ENCODE measurements at regions not wholly inside any gene's neighbourhood (a gene's known extent, or its start where the extent isn't known, plus 50 kb on each side); places are given as distances from the start of the nearest gene placed in this dataset.
"Not testable (repeated sequence)": the region's sequence is repeated elsewhere in the genome, so short reads cannot be mapped to it uniquely, and the experiment has no call there.

DNA sequence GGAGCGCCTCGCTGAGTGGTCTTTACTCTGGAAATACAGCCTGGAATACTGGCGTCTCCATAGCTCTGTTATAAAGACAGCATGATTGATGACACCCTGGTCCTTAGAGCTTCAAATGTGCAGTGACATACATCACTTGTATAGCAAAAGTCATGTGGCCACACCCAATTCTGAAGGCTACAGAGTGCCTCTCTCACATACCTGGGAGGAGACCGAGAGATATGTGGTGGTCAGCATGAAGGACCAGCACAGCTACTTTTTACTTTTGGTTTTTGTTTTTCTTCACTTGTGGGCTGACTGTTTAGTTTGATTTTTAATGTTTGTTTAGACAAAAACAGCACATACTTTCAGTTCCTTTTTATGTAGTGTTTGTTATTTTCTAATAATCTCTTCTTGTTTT is 938.5 kb upstream of the SOX11 start:
- DNase-seq, result no peak

DNA sequence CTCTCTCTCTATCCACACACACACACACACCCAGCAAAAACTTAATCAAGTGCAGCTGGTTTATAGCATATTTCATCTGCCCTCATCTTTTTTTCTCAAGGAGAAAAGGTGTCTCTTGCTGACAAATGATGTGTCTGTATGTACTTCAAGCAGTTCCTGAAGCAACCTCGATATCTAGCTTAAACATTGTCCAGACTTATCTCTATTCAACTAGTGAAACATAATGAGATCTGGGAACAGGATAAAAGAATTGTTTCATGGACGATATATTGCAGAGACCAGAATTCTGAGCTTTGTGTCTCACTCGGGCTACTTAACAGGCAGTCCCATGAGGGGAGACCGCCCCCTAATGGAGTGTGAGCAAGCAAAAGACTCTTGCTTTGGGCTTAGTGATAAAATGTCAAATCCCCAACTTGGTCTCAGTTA is 929.2 kb upstream of the SOX11 start:
- no peak for DNase-seq

DNA sequence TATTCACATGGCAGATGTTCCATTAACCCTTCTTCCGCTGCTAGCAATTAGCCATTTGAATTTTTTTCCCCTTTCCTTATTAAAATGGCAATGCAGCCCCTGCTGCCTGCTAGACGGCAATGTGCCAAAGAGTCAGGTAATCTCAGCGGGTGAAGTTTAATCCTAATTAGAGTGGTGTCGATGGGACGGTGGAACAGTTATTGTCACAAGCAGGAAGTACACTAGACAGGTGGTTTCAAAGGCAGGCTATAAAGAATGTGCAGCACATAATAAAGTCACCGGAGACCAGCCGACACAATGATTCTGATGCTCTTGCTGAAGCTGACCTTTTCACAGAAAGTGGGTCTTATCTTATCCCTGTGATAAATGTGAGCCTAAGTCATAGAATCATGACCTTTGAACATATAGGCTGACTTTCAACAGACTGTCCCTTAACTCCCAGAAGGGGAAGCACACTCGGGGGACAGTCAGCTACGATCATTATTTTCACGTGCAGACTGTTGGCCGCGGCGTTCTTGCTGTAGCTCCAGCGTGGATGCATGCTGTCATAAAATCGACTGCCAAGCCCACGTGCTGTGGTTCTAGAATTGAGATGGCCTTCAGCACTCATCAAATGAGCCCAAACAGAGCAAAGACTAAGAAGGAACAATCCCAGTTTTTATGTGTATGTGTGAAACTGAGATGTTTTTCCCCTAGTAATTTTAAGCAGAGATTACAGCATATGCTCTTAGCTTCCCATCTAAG is 926.2 kb upstream of the SOX11 start:
- DNase-seq, result no peak

DNA sequence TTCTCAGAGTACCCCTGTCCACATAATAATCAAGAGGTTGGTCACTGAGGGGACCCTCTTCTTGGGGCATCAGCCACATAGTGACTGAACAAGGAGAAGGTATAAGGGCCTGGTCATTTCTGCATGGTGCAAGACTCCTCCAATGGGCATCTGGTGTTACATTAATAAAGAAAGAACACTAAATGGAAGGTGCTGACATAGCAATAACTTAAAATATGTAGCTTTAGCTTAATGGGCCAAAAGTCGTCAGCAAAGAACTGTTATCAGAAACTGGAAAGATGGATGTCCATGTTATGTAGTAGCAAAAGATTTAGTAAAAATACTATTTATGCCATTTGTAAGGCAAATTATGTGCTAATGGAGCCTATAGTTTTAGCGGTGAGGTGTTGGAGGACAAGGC is 916.5 kb upstream of the SOX11 start:
- no peak for DNase-seq

DNA sequence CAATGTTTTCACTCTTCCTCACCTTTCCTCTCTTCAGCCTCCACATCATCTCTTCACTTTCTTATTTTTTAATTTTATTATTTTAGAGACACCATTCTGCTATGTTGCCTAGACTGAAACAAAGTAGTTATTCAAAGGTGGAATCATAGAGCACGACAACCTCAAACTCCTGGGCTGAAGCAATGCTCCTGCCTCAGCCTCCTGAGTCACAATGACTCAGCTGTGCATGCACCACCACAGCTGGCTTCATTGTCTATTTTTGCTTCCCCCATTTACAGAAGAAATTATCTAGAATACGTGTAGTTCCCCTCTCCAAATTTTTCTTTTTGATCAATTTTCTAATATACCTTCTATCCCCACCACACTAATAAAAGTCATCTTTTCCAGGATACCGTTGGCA is 911.5 kb upstream of the SOX11 start:
- DNase-seq, result no peak

DNA sequence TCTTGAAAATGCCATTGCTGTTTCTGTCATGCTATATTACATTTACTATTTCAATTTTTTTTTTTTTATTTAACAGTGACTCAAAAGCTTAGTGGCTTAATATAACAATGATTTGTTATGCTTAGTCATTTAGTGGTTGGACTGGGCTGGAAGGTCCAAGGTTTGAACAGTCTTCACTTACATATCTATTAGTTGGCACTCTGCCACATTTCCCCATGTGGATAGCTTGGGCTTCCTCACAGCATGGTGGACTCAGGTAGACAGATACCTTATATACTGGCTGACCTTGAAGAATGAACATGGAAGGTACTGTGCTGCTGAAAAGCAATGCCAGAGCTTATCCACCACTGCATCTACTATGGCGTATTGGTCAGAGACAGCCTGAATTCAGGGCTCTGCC is 909.5 kb upstream of the SOX11 start:
- no peak for DNase-seq

- no peak for DNase-seq
Observed at GRCh38 chr2:4791488-4791887, 900.7 kb upstream of the SOX11 start.

- no peak for DNase-seq
Observed at GRCh38 chr2:4792126-4792525, 900.1 kb upstream of the SOX11 start.

DNA sequence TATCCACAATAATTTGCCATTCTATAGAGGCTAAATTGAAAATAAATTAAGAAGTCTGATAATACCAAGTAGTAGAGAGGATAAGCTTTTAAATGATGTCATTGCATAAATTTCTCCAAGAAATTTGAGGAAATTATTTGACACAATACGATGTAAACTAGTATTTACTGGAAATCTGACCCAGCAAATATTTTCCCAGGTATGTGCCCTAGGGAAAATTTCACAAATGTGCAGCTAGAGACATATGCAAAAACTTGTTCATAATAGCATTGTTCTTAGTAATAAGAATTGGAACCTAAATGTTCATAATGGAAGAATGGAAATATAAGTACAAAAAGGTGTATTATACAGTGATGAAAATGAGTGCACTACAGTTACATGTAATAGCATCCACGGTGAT is 888.8 kb upstream of the SOX11 start:
- no peak for DNase-seq

- not testable (repeated sequence) for DNase-seq
Observed at GRCh38 chr2:4814137-4814536, 878.0 kb upstream of the SOX11 start.

GRCh38 chr2:4827836-4828235 is 864.3 kb upstream of the SOX11 start:
- DNase-seq, result no peak

DNA sequence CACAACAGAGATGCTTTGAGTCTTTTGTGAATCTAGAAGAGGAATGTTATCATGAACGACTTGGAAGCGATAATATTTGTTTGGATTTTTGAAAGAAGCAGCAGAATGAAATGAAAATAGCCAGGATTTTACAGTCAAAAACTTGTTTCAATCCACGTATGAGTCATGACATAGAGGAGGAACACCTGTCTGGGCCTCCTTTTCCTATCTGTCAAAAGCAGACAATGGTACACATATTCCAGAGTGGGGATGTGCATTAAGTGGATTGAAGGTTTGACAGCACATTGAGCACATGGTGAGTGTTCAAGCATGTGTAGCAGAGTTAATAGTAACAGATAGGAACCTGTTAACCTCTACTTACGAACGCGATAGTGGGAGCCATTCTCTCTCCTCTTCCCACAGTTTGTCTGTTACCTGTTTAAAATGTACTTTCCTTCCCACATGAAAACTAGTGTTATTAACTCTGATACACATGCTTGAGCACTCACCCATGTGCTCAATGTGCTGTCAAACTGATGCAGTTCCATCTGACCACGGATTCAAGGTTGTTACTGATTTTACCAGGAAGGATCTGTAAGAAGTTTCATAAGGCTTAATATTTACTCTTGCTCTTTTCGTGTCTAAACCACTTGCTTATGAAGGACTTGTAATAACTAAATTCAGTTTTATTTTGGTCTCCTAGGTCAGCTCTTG is 863.4 kb upstream of the SOX11 start:
- no peak for DNase-seq

GRCh38 chr2:4831751-4832150 is 860.4 kb upstream of the SOX11 start:
- DNase-seq, result no peak

GRCh38 chr2:4832642-4833041 is 859.5 kb upstream of the SOX11 start:
- no peak for DNase-seq

GRCh38 chr2:4838626-4839025 is 853.6 kb upstream of the SOX11 start:
- no peak for DNase-seq

DNA sequence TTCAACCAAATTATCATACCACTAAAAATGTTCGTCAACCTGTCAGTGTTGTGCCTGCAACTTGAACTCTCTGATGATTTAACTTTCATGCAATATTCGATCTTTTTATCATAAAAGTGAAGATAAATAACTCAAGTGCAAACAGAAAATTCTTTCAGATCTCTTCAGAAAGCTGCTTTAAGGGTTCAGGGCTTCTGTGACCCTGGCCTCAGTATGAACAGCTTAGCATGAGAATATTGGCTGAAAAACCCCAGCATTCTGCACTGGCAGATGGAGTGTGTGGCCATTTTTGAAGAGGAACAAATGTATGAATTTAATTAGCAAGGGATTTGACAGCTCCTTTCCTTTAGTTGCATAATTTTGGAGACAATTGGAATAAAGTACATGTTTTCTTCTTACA is 851.4 kb upstream of the SOX11 start:
- DNase-seq, result no peak

DNA sequence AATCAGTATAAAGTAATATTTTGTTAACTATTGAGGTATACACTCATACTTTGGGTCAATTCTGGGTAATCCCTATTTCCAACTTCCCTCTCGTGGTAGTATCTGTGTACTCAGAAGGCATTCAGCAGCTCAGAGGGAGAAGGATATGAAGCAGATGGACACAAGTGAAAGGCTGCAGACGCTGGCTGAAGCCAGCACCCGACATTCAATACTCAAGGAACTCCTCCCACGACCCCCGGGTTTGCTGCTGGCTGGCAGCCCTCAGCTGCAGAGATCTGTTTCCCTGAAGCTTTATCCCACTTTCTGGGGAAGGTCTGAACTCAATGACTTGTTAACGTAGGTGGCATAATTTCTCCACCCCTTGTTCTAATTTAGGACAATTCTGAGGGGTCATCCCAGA is 847.3 kb upstream of the SOX11 start:
- DNase-seq, result no peak

DNA sequence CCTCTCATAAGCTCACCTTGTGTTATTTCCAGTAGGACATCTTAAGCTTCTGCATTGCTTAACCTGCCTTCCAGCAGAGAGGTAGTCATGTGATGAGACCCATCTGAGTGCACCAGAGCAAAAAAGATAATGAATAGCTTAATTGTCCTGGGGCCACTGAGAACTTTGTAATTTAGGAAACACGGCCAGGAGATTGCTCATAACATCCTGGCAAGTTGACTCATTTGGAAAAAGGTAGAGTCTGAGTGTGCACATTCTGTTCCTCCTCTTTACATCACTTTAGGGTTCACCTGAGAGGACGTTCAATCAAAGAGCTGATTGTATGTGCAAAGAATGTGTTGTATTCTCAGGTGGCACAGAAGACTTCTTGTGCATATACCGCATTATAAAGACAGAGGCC is 830.2 kb upstream of the SOX11 start:
- DNase-seq, result no peak

- no peak for DNase-seq
Observed at GRCh38 chr2:4866198-4866597, 826.0 kb upstream of the SOX11 start.

DNA sequence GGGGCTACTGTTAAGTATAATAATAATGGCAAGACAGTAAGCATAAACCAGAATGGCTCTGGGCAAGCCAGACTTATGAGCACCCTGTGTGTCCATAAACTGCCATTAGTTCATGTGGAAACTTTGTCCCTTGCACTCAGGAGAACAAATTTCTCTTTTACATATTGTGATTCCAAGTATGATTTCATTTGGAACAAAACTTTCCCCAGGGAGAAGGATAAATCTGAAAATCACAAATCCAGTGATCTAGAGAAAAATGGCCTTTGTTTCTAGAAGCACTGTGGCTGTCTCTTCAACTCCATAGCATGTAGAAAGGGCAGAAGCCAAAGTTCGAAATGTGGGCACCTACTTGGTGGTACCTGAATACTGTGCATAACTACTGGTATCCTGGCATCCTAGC is 823.7 kb upstream of the SOX11 start:
- no peak for DNase-seq

GRCh38 chr2:4869154-4869553 is 823.0 kb upstream of the SOX11 start:
- no peak for DNase-seq

- DNase-seq, result no peak
Observed at GRCh38 chr2:4873364-4873763, 818.8 kb upstream of the SOX11 start.

DNA sequence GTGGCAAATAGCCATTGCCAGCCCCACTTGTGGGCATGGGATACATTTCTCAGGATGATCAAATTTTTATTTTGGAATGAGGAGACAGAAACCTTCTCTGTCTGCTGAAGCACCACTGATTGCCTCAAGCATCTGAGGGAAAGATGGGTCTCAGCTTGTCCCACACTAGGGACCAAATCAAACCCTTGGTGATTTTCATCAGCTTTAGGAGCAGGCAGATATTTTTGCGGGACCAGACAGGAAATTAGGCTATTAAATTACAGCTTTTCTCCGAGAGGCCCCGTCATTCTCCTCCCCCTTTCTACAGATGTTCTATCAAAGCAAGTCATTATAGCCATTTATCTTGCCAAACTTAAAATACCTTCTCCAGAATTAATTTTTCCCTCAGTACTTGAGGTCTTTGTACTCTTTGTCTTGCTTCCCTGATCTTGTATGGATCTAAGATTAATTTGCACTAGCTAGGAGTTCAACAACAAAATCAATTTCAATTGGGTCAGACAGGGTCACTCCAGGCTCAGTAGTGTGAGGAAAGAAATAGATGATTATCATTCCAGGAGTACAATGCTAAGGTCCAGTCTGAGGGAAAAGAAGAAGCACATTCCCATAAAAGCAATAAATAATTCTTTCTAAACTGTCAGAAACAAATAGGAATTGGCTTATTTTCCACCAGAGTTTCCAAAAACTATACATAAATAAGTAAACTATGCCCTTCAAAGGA is 818.1 kb upstream of the SOX11 start:
- DNase-seq, result no peak

DNA sequence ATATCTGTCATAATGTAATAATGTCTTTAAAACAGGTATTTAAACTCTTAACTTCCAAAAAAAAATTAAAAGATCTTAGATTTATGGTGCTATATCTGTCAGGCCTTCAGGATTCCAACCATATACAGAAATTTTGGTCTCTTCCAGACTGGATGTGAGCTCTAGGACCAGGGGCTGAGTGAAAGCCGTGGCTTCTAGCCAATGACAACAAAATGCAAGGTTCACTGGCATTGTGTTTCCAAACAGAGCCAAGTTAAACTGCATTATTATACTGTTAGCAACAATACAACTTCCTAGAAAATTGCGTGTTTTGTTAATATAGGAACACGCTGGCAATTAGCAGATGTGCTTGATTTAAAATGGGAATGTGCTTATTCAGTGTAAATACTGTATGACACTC is 809.8 kb upstream of the SOX11 start:
- DNase-seq, result no peak
